ENCODE measurements at regions not wholly inside any gene's neighbourhood (a gene's known extent, or its start where the extent isn't known, plus 50 kb on each side); places are given as distances from the start of the nearest gene placed in this dataset.

DNA sequence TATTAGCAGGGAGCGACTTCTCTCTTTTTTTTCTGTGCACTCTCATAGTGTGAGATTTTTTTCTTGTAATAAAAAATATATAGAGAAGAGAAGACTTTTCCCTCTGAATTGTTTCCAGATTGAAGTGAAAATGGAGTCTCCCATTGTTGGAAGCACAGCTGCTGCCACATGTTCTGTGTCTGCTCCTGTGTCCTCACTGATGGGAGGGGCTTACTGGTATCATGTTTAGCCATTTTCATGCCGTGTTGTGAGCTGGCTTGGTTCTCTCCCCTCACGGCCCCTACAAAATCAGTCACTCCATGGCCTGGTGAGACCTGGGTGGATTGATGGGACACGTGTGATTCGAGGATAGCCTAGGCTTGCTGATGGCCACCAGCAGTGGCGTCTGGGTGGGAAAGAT is 379.7 kb upstream of the DDHD1 start:
- TF ChIP-seq, protein P1, sequence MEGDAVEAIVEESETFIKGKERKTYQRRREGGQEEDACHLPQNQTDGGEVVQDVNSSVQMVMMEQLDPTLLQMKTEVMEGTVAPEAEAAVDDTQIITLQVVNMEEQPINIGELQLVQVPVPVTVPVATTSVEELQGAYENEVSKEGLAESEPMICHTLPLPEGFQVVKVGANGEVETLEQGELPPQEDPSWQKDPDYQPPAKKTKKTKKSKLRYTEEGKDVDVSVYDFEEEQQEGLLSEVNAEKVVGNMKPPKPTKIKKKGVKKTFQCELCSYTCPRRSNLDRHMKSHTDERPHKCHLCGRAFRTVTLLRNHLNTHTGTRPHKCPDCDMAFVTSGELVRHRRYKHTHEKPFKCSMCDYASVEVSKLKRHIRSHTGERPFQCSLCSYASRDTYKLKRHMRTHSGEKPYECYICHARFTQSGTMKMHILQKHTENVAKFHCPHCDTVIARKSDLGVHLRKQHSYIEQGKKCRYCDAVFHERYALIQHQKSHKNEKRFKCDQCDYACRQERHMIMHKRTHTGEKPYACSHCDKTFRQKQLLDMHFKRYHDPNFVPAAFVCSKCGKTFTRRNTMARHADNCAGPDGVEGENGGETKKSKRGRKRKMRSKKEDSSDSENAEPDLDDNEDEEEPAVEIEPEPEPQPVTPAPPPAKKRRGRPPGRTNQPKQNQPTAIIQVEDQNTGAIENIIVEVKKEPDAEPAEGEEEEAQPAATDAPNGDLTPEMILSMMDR (IDR thresholded peaks at IDR 0.05) = no peak
- intact Hi-C loops (cut with micrococcal nuclease) = no loop called here
- Histone ChIP-seq H3K4me2 (replicated peaks; ENCODE audit: extremely low read depth, low read length, poor library complexity, severe bottlenecking) (no peak overlapping the region), H3K4me3 (replicated peaks in 1 of 3; ENCODE audit: low read depth in 2 of 3, low read length in 3 of 3) (no peak overlapping the region), H3K4me1 (ENCODE audit: control insufficient read depth in 1 of 2, insufficient read depth in 2 of 2, low read length in 2 of 2) (no peaks in the 10 kb centered on the region), H3K27me3 (ENCODE audit: control insufficient read depth in 2 of 2, insufficient read depth in 2 of 2, low read length in 2 of 2) (no peaks in the 10 kb centered on the region), H4K20me1 (ENCODE audit: insufficient read depth, low read length) (no peaks in the 10 kb centered on the region), H3K9ac (ENCODE audit: insufficient read depth, low read length, poor library complexity, severe bottlenecking) (no peak overlapping the region), H3K27ac (ENCODE audit: low read depth in 1 of 2, low read length in 2 of 2) (no peak overlapping the region), H2AFZ (ENCODE audit: insufficient read depth, low read depth, low read length, poor library complexity, severe bottlenecking) (no peak overlapping the region), H3K36me3 (replicated peaks in 1 of 2; ENCODE audit: control insufficient read depth in 1 of 2, insufficient read depth in 2 of 2, low read length in 2 of 2) (no peaks in the 10 kb centered on the region), H3K79me2 (ENCODE audit: insufficient read depth, low read length) (no peaks in the 10 kb centered on the region), H3K9me3 (replicated peaks in 1 of 2; ENCODE audit: control insufficient read depth in 1 of 2, insufficient read depth in 1 of 2, low read length in 2 of 2) (no peaks in the 10 kb centered on the region)
- H3K27me3 Mint-ChIP-seq (ENCODE audit: low read depth in 3 of 3) = peaks cover 0 to 3% (median 0%) of the 10 kb centered on the region in 3 donors
- peaks cover 0 to 1% (median 0%) of the 10 kb centered on the region in 7 donors for H3K9me3 Mint-ChIP-seq
- H3K36me3 Mint-ChIP-seq = no peaks in the 10 kb centered on the region
- no peak overlapping the region for H3K4me3 Mint-ChIP-seq
- WGBS (ENCODE audit: insufficient coverage) = no CpG with 5 or more reads among the region's 6 CpGs
- no peak for DNase-seq
- H3K4me1 Mint-ChIP-seq = no peaks in the 10 kb centered on the region
- H3K27ac Mint-ChIP-seq = no peak overlapping the region

DNA sequence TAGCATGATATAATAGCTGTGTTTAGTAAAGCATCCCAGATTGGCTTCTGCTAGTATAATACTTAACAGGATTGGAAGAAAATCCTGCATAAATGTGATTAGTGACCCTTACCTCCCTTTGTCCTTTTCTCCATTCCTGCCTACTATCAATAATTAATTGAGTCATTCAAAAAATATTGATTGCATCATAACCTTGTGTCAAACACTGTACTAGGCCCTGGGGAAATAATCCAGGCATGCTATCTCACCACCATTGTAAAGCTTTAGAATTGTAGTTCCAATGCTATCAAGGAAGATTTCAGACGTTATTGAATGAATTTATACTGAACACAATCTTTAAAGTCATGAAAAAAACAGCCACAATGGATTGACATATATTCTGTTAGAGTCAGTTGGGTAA is 378.6 kb upstream of the DDHD1 start:
- intact Hi-C loops (cut with micrococcal nuclease) = no loop called here
- no peaks in the 10 kb centered on the region for H4K20me1 ChIP-seq (ENCODE audit: insufficient read depth, low read length)
- H3K27ac ChIP-seq (ENCODE audit: low read depth in 1 of 2, low read length in 2 of 2) = no peak overlapping the region
- no peak overlapping the region for H3K9ac ChIP-seq (ENCODE audit: insufficient read depth, low read length, poor library complexity, severe bottlenecking)
- H3K79me2 ChIP-seq (ENCODE audit: insufficient read depth, low read length) = no peaks in the 10 kb centered on the region
- Mint-ChIP-seq H3K27ac (no peak overlapping the region), H3K4me1 (no peaks in the 10 kb centered on the region), H3K4me3 (no peak overlapping the region), H3K36me3 (no peaks in the 10 kb centered on the region), H3K27me3 (ENCODE audit: low read depth in 3 of 3) (peaks cover 0 to 3% (median 0%) of the 10 kb centered on the region in 3 donors), H3K9me3 (peaks cover 0 to 4% (median 0%) of the 10 kb centered on the region in 7 donors)
- no peak for DNase-seq
- no peak overlapping the region for H3K4me3 ChIP-seq (replicated peaks in 1 of 3; ENCODE audit: low read depth in 2 of 3, low read length in 3 of 3)
- H3K4me1 ChIP-seq (ENCODE audit: control insufficient read depth in 1 of 2, insufficient read depth in 2 of 2, low read length in 2 of 2) = no peaks in the 10 kb centered on the region
- no peaks in the 10 kb centered on the region for H3K27me3 ChIP-seq (ENCODE audit: control insufficient read depth in 2 of 2, insufficient read depth in 2 of 2, low read length in 2 of 2)
- H2AFZ ChIP-seq (ENCODE audit: insufficient read depth, low read depth, low read length, poor library complexity, severe bottlenecking) = no peak overlapping the region
- no CpG with 5 or more reads among the region's 1 CpG for WGBS (ENCODE audit: insufficient coverage)
- H3K4me2 ChIP-seq (replicated peaks; ENCODE audit: extremely low read depth, low read length, poor library complexity, severe bottlenecking) = no peak overlapping the region
- TF ChIP-seq, protein P1 (IDR thresholded peaks at IDR 0.05) = no peak
- H3K36me3 ChIP-seq (replicated peaks in 1 of 2; ENCODE audit: control insufficient read depth in 1 of 2, insufficient read depth in 2 of 2, low read length in 2 of 2) = no peaks in the 10 kb centered on the region
- H3K9me3 ChIP-seq (replicated peaks in 1 of 2; ENCODE audit: control insufficient read depth in 1 of 2, insufficient read depth in 1 of 2, low read length in 2 of 2) = no peaks in the 10 kb centered on the region

All from CD14-positive monocyte (primary cell).